ENCODE measurements at regions not wholly inside any gene's neighbourhood (a gene's known extent, or its start where the extent isn't known, plus 50 kb on each side); places are given as distances from the start of the nearest gene placed in this dataset.

GRCh38 chr5:34498572-34498971 is 157.6 kb upstream of the RAI14 start:
- no peak for TF ChIP-seq CTCF (conservative IDR thresholded peaks at IDR 0.05; ENCODE audit: low read depth in 2 of 2)
- TF ChIP-seq, protein P1, sequence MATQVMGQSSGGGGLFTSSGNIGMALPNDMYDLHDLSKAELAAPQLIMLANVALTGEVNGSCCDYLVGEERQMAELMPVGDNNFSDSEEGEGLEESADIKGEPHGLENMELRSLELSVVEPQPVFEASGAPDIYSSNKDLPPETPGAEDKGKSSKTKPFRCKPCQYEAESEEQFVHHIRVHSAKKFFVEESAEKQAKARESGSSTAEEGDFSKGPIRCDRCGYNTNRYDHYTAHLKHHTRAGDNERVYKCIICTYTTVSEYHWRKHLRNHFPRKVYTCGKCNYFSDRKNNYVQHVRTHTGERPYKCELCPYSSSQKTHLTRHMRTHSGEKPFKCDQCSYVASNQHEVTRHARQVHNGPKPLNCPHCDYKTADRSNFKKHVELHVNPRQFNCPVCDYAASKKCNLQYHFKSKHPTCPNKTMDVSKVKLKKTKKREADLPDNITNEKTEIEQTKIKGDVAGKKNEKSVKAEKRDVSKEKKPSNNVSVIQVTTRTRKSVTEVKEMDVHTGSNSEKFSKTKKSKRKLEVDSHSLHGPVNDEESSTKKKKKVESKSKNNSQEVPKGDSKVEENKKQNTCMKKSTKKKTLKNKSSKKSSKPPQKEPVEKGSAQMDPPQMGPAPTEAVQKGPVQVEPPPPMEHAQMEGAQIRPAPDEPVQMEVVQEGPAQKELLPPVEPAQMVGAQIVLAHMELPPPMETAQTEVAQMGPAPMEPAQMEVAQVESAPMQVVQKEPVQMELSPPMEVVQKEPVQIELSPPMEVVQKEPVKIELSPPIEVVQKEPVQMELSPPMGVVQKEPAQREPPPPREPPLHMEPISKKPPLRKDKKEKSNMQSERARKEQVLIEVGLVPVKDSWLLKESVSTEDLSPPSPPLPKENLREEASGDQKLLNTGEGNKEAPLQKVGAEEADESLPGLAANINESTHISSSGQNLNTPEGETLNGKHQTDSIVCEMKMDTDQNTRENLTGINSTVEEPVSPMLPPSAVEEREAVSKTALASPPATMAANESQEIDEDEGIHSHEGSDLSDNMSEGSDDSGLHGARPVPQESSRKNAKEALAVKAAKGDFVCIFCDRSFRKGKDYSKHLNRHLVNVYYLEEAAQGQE (IDR thresholded peaks at IDR 0.05; ENCODE audit: unreplicated experiment) = no peak
- TF ChIP-seq POLR2AphosphoS5 (IDR thresholded peaks at IDR 0.05; ENCODE audit: low read depth) = no peak
- TF ChIP-seq EZH2 (IDR thresholded peaks at IDR 0.05; ENCODE audit: low read depth, unreplicated experiment) = no peak
- no peak for TF ChIP-seq JUNB (IDR thresholded peaks at IDR 0.05; ENCODE audit: unreplicated experiment)
- TF ChIP-seq EZH2phosphoT487 (IDR thresholded peaks at IDR 0.05; ENCODE audit: unreplicated experiment) = no peak
- no peak for TF ChIP-seq ETS1 (IDR thresholded peaks at IDR 0.05)
- TF ChIP-seq CREB1 (CRISPR knock-in tag; IDR thresholded peaks at IDR 0.05; ENCODE audit: low read depth) = no peak
- no peak for TF ChIP-seq ZNF331 (CRISPR knock-in tag; IDR thresholded peaks at IDR 0.05; ENCODE audit: low read depth)
- TF ChIP-seq ZNF114 (CRISPR knock-in tag; IDR thresholded peaks at IDR 0.05) = no peak

All from GM23338 (cell line).